ENCODE measurements at regions not wholly inside any gene's neighbourhood (a gene's known extent, or its start where the extent isn't known, plus 50 kb on each side); places are given as distances from the start of the nearest gene placed in this dataset.

DNA sequence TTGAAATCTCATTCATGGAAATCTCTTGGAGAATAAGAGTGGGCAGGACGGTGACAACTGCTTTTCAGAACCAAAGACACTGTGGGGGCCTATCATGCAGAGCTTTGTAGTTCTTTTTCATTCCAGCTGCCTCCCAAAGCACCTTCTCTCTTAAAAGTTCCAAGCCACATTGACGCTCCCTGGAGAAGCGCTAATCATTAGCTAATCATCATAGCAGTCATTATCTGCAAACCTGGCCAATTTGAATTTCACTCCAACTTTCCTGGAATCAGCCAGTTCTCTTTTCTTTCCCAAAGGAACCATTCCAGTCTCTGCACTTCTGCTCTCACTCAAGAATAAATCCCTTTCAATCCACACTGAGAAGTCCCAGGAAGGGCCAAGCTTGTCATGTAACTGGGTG, 1144.1 kb upstream of the IGFBP7 start (continued):
- TF ChIP-seq, protein P1, sequence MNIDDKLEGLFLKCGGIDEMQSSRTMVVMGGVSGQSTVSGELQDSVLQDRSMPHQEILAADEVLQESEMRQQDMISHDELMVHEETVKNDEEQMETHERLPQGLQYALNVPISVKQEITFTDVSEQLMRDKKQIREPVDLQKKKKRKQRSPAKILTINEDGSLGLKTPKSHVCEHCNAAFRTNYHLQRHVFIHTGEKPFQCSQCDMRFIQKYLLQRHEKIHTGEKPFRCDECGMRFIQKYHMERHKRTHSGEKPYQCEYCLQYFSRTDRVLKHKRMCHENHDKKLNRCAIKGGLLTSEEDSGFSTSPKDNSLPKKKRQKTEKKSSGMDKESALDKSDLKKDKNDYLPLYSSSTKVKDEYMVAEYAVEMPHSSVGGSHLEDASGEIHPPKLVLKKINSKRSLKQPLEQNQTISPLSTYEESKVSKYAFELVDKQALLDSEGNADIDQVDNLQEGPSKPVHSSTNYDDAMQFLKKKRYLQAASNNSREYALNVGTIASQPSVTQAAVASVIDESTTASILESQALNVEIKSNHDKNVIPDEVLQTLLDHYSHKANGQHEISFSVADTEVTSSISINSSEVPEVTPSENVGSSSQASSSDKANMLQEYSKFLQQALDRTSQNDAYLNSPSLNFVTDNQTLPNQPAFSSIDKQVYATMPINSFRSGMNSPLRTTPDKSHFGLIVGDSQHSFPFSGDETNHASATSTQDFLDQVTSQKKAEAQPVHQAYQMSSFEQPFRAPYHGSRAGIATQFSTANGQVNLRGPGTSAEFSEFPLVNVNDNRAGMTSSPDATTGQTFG (tag by site-specific recombination; IDR thresholded peaks at IDR 0.05; ENCODE audit: borderline replicate concordance): no peak
- TF ChIP-seq HOXC10 (CRISPR knock-in tag; IDR thresholded peaks at IDR 0.05) (no peak), GLIS2 (tag by site-specific recombination; IDR thresholded peaks at IDR 0.05) (no peak)
- TF ChIP-seq, protein P2, sequence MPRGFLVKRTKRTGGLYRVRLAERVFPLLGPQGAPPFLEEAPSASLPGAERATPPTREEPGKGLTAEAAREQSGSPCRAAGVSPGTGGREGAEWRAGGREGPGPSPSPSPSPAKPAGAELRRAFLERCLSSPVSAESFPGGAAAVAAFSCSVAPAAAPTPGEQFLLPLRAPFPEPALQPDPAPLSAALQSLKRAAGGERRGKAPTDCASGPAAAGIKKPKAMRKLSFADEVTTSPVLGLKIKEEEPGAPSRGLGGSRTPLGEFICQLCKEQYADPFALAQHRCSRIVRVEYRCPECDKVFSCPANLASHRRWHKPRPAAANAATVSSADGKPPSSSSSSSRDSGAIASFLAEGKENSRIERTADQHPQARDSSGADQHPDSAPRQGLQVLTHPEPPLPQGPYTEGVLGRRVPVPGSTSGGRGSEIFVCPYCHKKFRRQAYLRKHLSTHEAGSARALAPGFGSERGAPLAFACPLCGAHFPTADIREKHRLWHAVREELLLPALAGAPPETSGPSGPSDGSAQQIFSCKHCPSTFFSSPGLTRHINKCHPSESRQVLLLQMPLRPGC (tag by site-specific recombination; IDR thresholded peaks at IDR 0.05): no peak

DNA sequence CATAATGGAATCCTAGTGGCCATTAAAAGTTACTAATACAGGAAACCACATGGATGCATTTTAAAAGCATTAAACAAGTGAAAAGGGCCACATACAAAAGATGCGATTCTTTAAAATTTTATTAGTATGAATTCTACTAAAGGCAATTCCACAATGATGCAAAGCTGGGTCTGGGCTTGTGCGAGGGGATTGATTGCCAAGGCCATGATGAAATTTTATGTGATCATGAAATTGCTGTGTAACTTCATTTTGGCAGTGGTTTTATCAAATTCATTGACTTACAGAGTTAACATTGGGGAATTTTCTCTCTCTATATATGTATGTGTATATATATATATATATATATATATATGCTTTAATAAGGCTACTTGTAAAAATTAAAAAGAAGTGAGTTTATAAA, 1142.5 kb upstream of the IGFBP7 start:
- Histone ChIP-seq H3K36me3 (ENCODE audit: control insufficient read depth in 2 of 2, insufficient read depth in 1 of 2, low read length in 2 of 2) (no peaks in the 10 kb centered on the region), H3K9me3 (ENCODE audit: control insufficient read depth, insufficient read depth, low read depth, low read length) (no peaks in the 10 kb centered on the region), H3K27ac (ENCODE audit: extremely low read depth, low read depth, low read length) (no peak overlapping the region), H3K4me1 (ENCODE audit: control insufficient read depth, insufficient read depth, low read length) (no peaks in the 10 kb centered on the region), H3K4me3 (ENCODE audit: low read depth, low read length) (no peak overlapping the region)
- no peak for TF ChIP-seq ZNF24 (tag by site-specific recombination; IDR thresholded peaks at IDR 0.05)
- no peak for TF ChIP-seq TRIM28 (IDR thresholded peaks at IDR 0.05; ENCODE audit: borderline replicate concordance, low read length)
- no peak for TF ChIP-seq ZNF521 (tag by site-specific recombination; IDR thresholded peaks at IDR 0.05)
- TF ChIP-seq ZSCAN16 (tag by site-specific recombination; IDR thresholded peaks at IDR 0.05): no peak
- TF ChIP-seq ZNF837 (tag by site-specific recombination; IDR thresholded peaks at IDR 0.05): no peak
- no peak for TF ChIP-seq ZNF155 (tag by site-specific recombination; IDR thresholded peaks at IDR 0.05)
- TF ChIP-seq, protein P3, sequence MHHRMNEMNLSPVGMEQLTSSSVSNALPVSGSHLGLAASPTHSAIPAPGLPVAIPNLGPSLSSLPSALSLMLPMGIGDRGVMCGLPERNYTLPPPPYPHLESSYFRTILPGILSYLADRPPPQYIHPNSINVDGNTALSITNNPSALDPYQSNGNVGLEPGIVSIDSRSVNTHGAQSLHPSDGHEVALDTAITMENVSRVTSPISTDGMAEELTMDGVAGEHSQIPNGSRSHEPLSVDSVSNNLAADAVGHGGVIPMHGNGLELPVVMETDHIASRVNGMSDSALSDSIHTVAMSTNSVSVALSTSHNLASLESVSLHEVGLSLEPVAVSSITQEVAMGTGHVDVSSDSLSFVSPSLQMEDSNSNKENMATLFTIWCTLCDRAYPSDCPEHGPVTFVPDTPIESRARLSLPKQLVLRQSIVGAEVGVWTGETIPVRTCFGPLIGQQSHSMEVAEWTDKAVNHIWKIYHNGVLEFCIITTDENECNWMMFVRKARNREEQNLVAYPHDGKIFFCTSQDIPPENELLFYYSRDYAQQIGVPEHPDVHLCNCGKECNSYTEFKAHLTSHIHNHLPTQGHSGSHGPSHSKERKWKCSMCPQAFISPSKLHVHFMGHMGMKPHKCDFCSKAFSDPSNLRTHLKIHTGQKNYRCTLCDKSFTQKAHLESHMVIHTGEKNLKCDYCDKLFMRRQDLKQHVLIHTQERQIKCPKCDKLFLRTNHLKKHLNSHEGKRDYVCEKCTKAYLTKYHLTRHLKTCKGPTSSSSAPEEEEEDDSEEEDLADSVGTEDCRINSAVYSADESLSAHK (tag by site-specific recombination; IDR thresholded peaks at IDR 0.05): no peak
- no peak for TF ChIP-seq REPIN1 (tag by site-specific recombination; IDR thresholded peaks at IDR 0.05; ENCODE audit: low read depth)
- TF ChIP-seq ZNF548 (tag by site-specific recombination; IDR thresholded peaks at IDR 0.05): no peak
- no peak for TF ChIP-seq ZNF311 (tag by site-specific recombination; IDR thresholded peaks at IDR 0.05; ENCODE audit: borderline replicate concordance)
- no peak for TF ChIP-seq ZNF23 (tag by site-specific recombination; IDR thresholded peaks at IDR 0.05; ENCODE audit: borderline replicate concordance)
- POLR2A ChIA-PET: no interaction called here
- CTCF ChIA-PET: no interaction called here

DNA sequence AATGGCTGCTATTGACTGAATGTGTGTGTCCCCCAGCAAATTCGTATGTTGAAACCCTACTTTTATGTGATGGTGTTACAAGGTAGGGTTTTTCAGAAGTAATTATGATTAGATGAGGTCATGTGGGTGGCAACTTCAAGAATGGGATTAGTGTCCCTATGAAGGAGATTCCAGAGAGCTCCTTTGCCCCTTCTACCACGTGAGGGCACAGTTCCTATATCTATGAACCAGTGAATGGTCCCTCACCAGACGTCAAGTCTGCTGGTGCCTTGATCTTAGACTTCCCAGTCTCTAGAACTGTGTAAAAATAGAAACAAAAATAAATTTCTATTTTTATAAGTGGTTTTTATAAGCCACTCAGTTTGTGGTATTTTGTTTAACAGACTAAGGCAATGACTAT, 1137.6 kb upstream of the IGFBP7 start:
- H3K9me3 ChIP-seq (ENCODE audit: control insufficient read depth, insufficient read depth, low read depth, low read length): no peaks in the 10 kb centered on the region
- POLR2A ChIA-PET: no interaction called here
- CTCF ChIA-PET: interaction anchor here (0.6 to 0.7 kb wide), 2 partner anchors 283 to 379 kb away, joined by 3 read pairs; no protein-coding TSS in a partner anchor
- TF ChIP-seq ZNF843 (tag by site-specific recombination; IDR thresholded peaks at IDR 0.05) (no peak), BCL11A (tag by site-specific recombination; IDR thresholded peaks at IDR 0.05; ENCODE audit: low read depth) (no peak), ZNF785 (tag by site-specific recombination; IDR thresholded peaks at IDR 0.05) (no peak), ZNF24 (tag by site-specific recombination; IDR thresholded peaks at IDR 0.05) (no peak), ZBTB1 (tag by site-specific recombination; IDR thresholded peaks at IDR 0.05) (no peak), ZNF560 (tag by site-specific recombination; IDR thresholded peaks at IDR 0.05; ENCODE audit: borderline replicate concordance) (no peak), ZNF19 (tag by site-specific recombination; IDR thresholded peaks at IDR 0.05; ENCODE audit: low read depth) (no peak), ZNF175 (tag by site-specific recombination; IDR thresholded peaks at IDR 0.05) (no peak), ZBTB20 (tag by site-specific recombination; IDR thresholded peaks at IDR 0.05) (no peak)
- TF ChIP-seq, protein P4, sequence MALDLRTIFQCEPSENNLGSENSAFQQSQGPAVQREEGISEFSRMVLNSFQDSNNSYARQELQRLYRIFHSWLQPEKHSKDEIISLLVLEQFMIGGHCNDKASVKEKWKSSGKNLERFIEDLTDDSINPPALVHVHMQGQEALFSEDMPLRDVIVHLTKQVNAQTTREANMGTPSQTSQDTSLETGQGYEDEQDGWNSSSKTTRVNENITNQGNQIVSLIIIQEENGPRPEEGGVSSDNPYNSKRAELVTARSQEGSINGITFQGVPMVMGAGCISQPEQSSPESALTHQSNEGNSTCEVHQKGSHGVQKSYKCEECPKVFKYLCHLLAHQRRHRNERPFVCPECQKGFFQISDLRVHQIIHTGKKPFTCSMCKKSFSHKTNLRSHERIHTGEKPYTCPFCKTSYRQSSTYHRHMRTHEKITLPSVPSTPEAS (tag by site-specific recombination; IDR thresholded peaks at IDR 0.05): no peak
- TF ChIP-seq, protein P5, sequence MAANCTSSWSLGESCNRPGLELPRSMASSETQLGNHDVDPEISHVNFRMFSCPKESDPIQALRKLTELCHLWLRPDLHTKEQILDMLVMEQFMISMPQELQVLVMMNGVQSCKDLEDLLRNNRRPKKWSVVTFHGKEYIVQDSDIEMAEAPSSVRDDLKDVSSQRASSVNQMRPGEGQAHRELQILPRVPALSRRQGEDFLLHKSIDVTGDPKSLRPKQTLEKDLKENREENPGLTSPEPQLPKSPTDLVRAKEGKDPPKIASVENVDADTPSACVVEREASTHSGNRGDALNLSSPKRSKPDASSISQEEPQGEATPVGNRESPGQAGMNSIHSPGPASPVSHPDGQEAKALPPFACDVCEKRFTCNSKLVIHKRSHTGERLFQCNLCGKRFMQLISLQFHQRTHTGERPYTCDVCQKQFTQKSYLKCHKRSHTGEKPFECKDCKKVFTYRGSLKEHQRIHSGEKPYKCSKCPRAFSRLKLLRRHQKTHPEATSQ (tag by site-specific recombination; IDR thresholded peaks at IDR 0.05): no peak

More for the DNA sequence above, 1137.6 kb upstream of the IGFBP7 start:
- Histone ChIP-seq H3K36me3 (ENCODE audit: control insufficient read depth in 2 of 2, insufficient read depth in 1 of 2, low read length in 2 of 2) (no peaks in the 10 kb centered on the region), H3K27ac (ENCODE audit: extremely low read depth, low read depth, low read length) (no peak overlapping the region), H3K4me1 (ENCODE audit: control insufficient read depth, insufficient read depth, low read length) (no peaks in the 10 kb centered on the region), H3K4me3 (ENCODE audit: low read depth, low read length) (no peak overlapping the region)
